Endothelial cell of umbilical vein (primary cell): ENCODE measurements at regions not wholly inside any gene's neighbourhood (a gene's known extent, or its start where the extent isn't known, plus 50 kb on each side); places are given as distances from the start of the nearest gene placed in this dataset.

Experiments used
- BruUV-seq: library from RNA; stranded (reverse); fragments of 400-500 nt; replicated peaks from 2 replicates; lab custom pipeline; 2021; lab: Mats Ljungman, UMichigan
- CTCF ChIA-PET: fragments of 300-600, 350-600 bp; sonication (Branson Sonifier 250); formaldehyde crosslinking; loops from one replicate; lab custom pipeline; 2021; ENCODE audit warnings: antibody characterized with exemption, inconsistent platforms; lab: Charles Lee
- POLR2A ChIA-PET: fragments of 300-600, 350-600 bp; sonication (Branson Sonifier 250); formaldehyde crosslinking; loops from one replicate; lab custom pipeline; 2021; ENCODE audit warnings: antibody characterized with exemption, inconsistent platforms; lab: Charles Lee
- DNase-seq: peaks from one replicate; pipeline ENCODE4 v3.0.0-alpha.2; 2011; ENCODE audit warnings: low read depth, low spot score
- FAIRE-seq: peaks from 2 replicates; lab custom pipeline; 2011; peaks lifted over from hg19 to GRCh38; lab: Jason Lieb, UNC
- H2AFZ ChIP-seq: 2 replicates; pipeline ENCODE4 v1.6.0; 2012; ENCODE audit warnings: low read depth, low read length, control low read depth, inconsistent platforms
- H3K27ac ChIP-seq: 2 replicates; pipeline ENCODE4 v1.5.1; 2011; ENCODE audit warnings: low read depth, mild to moderate bottlenecking, control low read depth, low read length, moderate library complexity; ENCODE audit not compliant: insufficient read depth
- H3K27me3 ChIP-seq, 2 experiments: 2 replicates each; pipeline versions ENCODE4 v1.6.0 to v1.6.1; 2011; ENCODE audit warnings: low read length in 2 of 2, mixed read lengths in 1 of 2; ENCODE audit not compliant: control insufficient read depth in 2 of 2, insufficient read depth in 2 of 2
- H3K36me3 ChIP-seq, 2 experiments: 2 replicates in 1 of 2; 3 replicates in 1 of 2; pipeline ENCODE4 v1.5.1; 2011; ENCODE audit warnings: low read length in 2 of 2, mild to moderate bottlenecking in 1 of 2, moderate library complexity in 1 of 2; ENCODE audit not compliant: control insufficient read depth in 2 of 2, insufficient read depth in 2 of 2; ENCODE audit errors: extremely low read depth in 1 of 2
- H3K4me1 ChIP-seq: 3 replicates; pipeline ENCODE4 v1.5.1; 2011; ENCODE audit warnings: mild to moderate bottlenecking, low read length; ENCODE audit not compliant: control insufficient read depth, insufficient read depth; ENCODE audit errors: extremely low read depth
- H3K4me2 ChIP-seq: 2 replicates; pipeline ENCODE4 v1.6.1; 2011; ENCODE audit warnings: low read length, control low read depth, mixed read lengths; ENCODE audit not compliant: insufficient read depth
- H3K4me3 ChIP-seq, 3 experiments: fragments of 200-600 bp in 1 of 3; sonication (generic), shearing (Covaris generic) in 1 of 3; replicated peaks in 1 of 3; 2 replicates each; pipeline ENCODE4 v1.5.1; 2011 to 2016; ENCODE audit warnings: control low read depth in 3 of 3, low read length in 3 of 3, mild to moderate bottlenecking in 2 of 3, inconsistent platforms in 1 of 3, low read depth in 1 of 3, moderate library complexity in 1 of 3; ENCODE audit not compliant: insufficient read depth in 1 of 3
- H3K79me2 ChIP-seq: 2 replicates; pipeline ENCODE4 v1.6.0; 2012; ENCODE audit warnings: low read length, inconsistent platforms; ENCODE audit not compliant: control insufficient read depth, insufficient read depth
- H3K9ac ChIP-seq: replicated peaks from 2 replicates; pipeline ENCODE3; 2011; ENCODE audit warnings: low read length, control low read depth; ENCODE audit not compliant: insufficient read depth; ENCODE audit errors: extremely low read depth
- H3K9me1 ChIP-seq: replicated peaks from 3 replicates; pipeline ENCODE4 v1.6.0; 2011; ENCODE audit warnings: mild to moderate bottlenecking, low read length; ENCODE audit not compliant: control insufficient read depth, insufficient read depth; ENCODE audit errors: extremely low read depth
- H3K9me3 ChIP-seq: replicated peaks from 2 replicates; pipeline ENCODE4 v1.5.1; 2012; ENCODE audit warnings: low read length, inconsistent platforms; ENCODE audit not compliant: control insufficient read depth, insufficient read depth
- H4K20me1 ChIP-seq: replicated peaks from 2 replicates; pipeline ENCODE3; 2011; ENCODE audit warnings: mild to moderate bottlenecking, low read length; ENCODE audit not compliant: control insufficient read depth, insufficient read depth; ENCODE audit errors: extremely low read depth
- EZH2 ChIP-seq: IDR thresholded peaks from 2 replicates; pipeline ENCODE4 v1.6.1; 2012; ENCODE audit warnings: borderline replicate concordance, low read depth, mild to moderate bottlenecking, moderate library complexity, low read length, inconsistent platforms; ENCODE audit not compliant: severe bottlenecking
- FOS ChIP-seq: IDR thresholded peaks from 2 replicates; pipeline ENCODE4 v1.6.1; 2011; ENCODE audit warnings: mild to moderate bottlenecking, low read length, moderate library complexity, borderline replicate concordance; ENCODE audit not compliant: insufficient read depth
- GATA2 ChIP-seq: IDR thresholded peaks from 2 replicates; pipeline ENCODE4 v1.7.0; 2011; ENCODE audit warnings: low read depth, mild to moderate bottlenecking, moderate library complexity, mixed read lengths, low read length; ENCODE audit not compliant: insufficient read length, insufficient read depth
- JUN ChIP-seq: IDR thresholded peaks from 2 replicates; pipeline ENCODE4 v1.6.1; 2011; ENCODE audit warnings: borderline replicate concordance, low read depth; ENCODE audit not compliant: insufficient read length, insufficient read depth
- MYC ChIP-seq: IDR thresholded peaks from one replicate; pipeline ENCODE4 v1.6.1; 2011; ENCODE audit warnings: mild to moderate bottlenecking, low read depth, low read length
- POLR2A ChIP-seq: IDR thresholded peaks from 2 replicates; pipeline ENCODE4 v1.6.1; 2012; ENCODE audit warnings: low read depth, mild to moderate bottlenecking, control low read depth, low read length
- POLR2AphosphoS5 ChIP-seq: IDR thresholded peaks from 2 replicates; pipeline ENCODE4 v1.6.1; 2012; ENCODE audit warnings: low read depth, mild to moderate bottlenecking, control low read depth, low read length, moderate library complexity; ENCODE audit not compliant: insufficient read depth
- dilution Hi-C: fragments of 300-500 bp; cut with MboI; formaldehyde crosslinking; loops from one replicate; pipeline ENCODE4 v1.15.0; 2019; ENCODE audit warnings: low sequenced_read_pairs; ENCODE audit not compliant: extremely low pct_ligation_motif_present
- intact Hi-C: fragments of 100-400 bp; cut with micrococcal nuclease; formaldehyde crosslinking; loops from one replicate; pipeline ENCODE4 v1.10.0; 2022
- TF ChIP-seq, protein P1 (sequence below), 2 donors: IDR thresholded peaks; 1 replicate in 1 of 2; 2 replicates in 1 of 2; pipeline ENCODE4 v1.5.1; 2011; ENCODE audit warnings: low read length in 2 of 2, mild to moderate bottlenecking in 2 of 2, moderate library complexity in 2 of 2, control low read depth in 1 of 2, inconsistent platforms in 1 of 2, low read depth in 1 of 2; ENCODE audit not compliant: insufficient read depth in 1 of 2; ENCODE audit errors: extremely low read depth in 1 of 2
- TF ChIP-seq, protein P2 (sequence below): IDR thresholded peaks from 2 replicates; pipeline ENCODE4 v1.6.1; 2011; ENCODE audit not compliant: insufficient read depth, insufficient read length

DNA sequence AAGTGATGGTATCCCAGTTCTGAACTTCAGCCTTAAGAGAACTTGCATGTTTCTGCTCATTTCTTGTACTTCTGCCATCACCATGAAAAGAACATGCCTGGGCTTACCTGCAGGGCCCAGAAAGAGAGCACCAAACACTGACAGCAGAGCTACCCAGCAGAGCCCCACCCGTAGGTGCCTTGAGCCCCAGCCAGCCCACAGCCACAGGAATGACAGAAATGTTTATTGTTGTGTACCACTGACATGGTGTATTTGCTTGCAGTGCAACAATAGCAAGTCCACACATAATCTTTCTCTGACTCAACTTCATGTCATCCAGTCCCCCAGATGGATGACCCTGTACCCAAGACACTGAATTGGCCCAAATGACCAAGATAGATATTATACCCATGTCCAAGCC lies 195.2 kb downstream of the TSHZ3 start:
- intact Hi-C loops (no loop called here), dilution Hi-C loops (no loop called here)
- no peak overlapping the region for H3K9ac ChIP-seq
- no peak for DNase-seq
- ChIA-PET CTCF (no interaction called here), POLR2A (no interaction called here)
- TF ChIP-seq EZH2 (no peak), JUN (no peak), GATA2 (no peak), POLR2A (no peak), POLR2AphosphoS5 (no peak), FOS (no peak), MYC (no peak)
- TF ChIP-seq, protein P1, sequence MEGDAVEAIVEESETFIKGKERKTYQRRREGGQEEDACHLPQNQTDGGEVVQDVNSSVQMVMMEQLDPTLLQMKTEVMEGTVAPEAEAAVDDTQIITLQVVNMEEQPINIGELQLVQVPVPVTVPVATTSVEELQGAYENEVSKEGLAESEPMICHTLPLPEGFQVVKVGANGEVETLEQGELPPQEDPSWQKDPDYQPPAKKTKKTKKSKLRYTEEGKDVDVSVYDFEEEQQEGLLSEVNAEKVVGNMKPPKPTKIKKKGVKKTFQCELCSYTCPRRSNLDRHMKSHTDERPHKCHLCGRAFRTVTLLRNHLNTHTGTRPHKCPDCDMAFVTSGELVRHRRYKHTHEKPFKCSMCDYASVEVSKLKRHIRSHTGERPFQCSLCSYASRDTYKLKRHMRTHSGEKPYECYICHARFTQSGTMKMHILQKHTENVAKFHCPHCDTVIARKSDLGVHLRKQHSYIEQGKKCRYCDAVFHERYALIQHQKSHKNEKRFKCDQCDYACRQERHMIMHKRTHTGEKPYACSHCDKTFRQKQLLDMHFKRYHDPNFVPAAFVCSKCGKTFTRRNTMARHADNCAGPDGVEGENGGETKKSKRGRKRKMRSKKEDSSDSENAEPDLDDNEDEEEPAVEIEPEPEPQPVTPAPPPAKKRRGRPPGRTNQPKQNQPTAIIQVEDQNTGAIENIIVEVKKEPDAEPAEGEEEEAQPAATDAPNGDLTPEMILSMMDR (IDR thresholded peaks at IDR 0.05; ENCODE audit: extremely low read depth in 1 of 2, insufficient read depth in 1 of 2, low read depth in 1 of 2, low read length in 2 of 2), result no peak
- TF ChIP-seq, protein P2, sequence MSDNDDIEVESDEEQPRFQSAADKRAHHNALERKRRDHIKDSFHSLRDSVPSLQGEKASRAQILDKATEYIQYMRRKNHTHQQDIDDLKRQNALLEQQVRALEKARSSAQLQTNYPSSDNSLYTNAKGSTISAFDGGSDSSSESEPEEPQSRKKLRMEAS, result no peak
- H3K4me2 ChIP-seq, result no peak overlapping the region
- FAIRE-seq, result no peak
- no peak overlapping the region for H3K4me3 ChIP-seq
- no peaks in the 10 kb centered on the region for H4K20me1 ChIP-seq
- peaks cover 1% of the 10 kb centered on the region for H3K9me3 ChIP-seq
- no peak overlapping the region for H3K27ac ChIP-seq
- no peaks in the 10 kb centered on the region for H3K27me3 ChIP-seq
- no peak overlapping the region for H2AFZ ChIP-seq
- no peaks in the 10 kb centered on the region for H3K9me1 ChIP-seq
- no TSS peak for BruUV-seq
- H3K4me1 ChIP-seq, result no peaks in the 10 kb centered on the region
- H3K79me2 ChIP-seq, result no peaks in the 10 kb centered on the region
- H3K36me3 ChIP-seq, result no peaks in the 10 kb centered on the region
